ENCODE measurements at regions not wholly inside any gene's neighbourhood (a gene's known extent, or its start where the extent isn't known, plus 50 kb on each side); places are given as distances from the start of the nearest gene placed in this dataset.
A peak's percentile ranks its signal among the peaks of the same experiment; 100 is the strongest.

- peak overlapping the region; percentile 51 for H2AFZ ChIP-seq (replicated peaks; ENCODE audit: low read length, poor library complexity)
- H3K23ac ChIP-seq (ENCODE audit: low read depth, low read length) = no peak overlapping the region
- no peak overlapping the region for H4K5ac ChIP-seq (ENCODE audit: low read depth, low read length)
- no peak overlapping the region for H2AK9ac ChIP-seq (replicated peaks; ENCODE audit: low read depth, low read length, poor library complexity)
- H3K27me3 ChIP-seq (ENCODE audit: control insufficient read depth, insufficient read depth, low read length) = peaks cover 3% of the 10 kb centered on the region; the same call in 1 of the 2 replicates
- intact Hi-C loops (cut with micrococcal nuclease) = no loop called here
- H3K9me1 ChIP-seq (ENCODE audit: insufficient read depth, low read length) = no peaks in the 10 kb centered on the region
- no peak overlapping the region for H3K4me2 ChIP-seq (ENCODE audit: low read depth, low read length)
- WGBS, 2 experiments (ENCODE audit: extremely low coverage in 2 of 2, insufficient read length in 1 of 2) = 8% methylated on average over 2 of the region's 13 CpGs; no CpG with 5 or more reads in 1 of the 2 experiments
- H2AK5ac ChIP-seq (ENCODE audit: low read depth, low read length) = no peak overlapping the region
- BruUV-seq (replicated peaks) = no TSS peak
- CTCF ChIA-PET = no interaction called here
- POLR2A ChIA-PET (ENCODE audit: unreplicated experiment) = no interaction called here
- H4K20me1 ChIP-seq (ENCODE audit: insufficient read depth, low read length) = no peaks in the 10 kb centered on the region
- H4K8ac ChIP-seq (ENCODE audit: low read depth in 2 of 2, low read length in 2 of 2) = no peak overlapping the region
- TF ChIP-seq RAD21 (IDR thresholded peaks at IDR 0.05; ENCODE audit: low read length) = no peak
- no peak for TF ChIP-seq CTCF (conservative IDR thresholded peaks at IDR 0.05; ENCODE audit: low read depth, low read length)
- TF ChIP-seq MAFK (IDR thresholded peaks at IDR 0.05; ENCODE audit: low read depth, low read length) = no peak
- TF ChIP-seq RFX5 (IDR thresholded peaks at IDR 0.05; ENCODE audit: low read depth, low read length) = no peak
- TF ChIP-seq, protein P1, sequence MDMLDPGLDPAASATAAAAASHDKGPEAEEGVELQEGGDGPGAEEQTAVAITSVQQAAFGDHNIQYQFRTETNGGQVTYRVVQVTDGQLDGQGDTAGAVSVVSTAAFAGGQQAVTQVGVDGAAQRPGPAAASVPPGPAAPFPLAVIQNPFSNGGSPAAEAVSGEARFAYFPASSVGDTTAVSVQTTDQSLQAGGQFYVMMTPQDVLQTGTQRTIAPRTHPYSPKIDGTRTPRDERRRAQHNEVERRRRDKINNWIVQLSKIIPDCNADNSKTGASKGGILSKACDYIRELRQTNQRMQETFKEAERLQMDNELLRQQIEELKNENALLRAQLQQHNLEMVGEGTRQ (IDR thresholded peaks at IDR 0.05; ENCODE audit: low read depth, low read length) = no peak
- no peak for TF ChIP-seq NFE2L2 (IDR thresholded peaks at IDR 0.05; ENCODE audit: low read depth, low read length)
- TF ChIP-seq, protein P2, sequence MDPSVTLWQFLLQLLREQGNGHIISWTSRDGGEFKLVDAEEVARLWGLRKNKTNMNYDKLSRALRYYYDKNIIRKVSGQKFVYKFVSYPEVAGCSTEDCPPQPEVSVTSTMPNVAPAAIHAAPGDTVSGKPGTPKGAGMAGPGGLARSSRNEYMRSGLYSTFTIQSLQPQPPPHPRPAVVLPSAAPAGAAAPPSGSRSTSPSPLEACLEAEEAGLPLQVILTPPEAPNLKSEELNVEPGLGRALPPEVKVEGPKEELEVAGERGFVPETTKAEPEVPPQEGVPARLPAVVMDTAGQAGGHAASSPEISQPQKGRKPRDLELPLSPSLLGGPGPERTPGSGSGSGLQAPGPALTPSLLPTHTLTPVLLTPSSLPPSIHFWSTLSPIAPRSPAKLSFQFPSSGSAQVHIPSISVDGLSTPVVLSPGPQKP (IDR thresholded peaks at IDR 0.05; ENCODE audit: borderline replicate concordance, low read depth, low read length) = no peak
- TF ChIP-seq MAZ (IDR thresholded peaks at IDR 0.05; ENCODE audit: borderline replicate concordance, low read depth, low read length) = no peak
- no peaks in the 10 kb centered on the region for H3K79me1 ChIP-seq (ENCODE audit: low read depth in 1 of 2, low read length in 2 of 2)
- no peak overlapping the region for H2BK120ac ChIP-seq (ENCODE audit: low read depth, low read length)
- no peaks in the 10 kb centered on the region for H3K9me3 ChIP-seq (ENCODE audit: control insufficient read depth, insufficient read depth, low read length)
- no peak overlapping the region for H3K4ac ChIP-seq (ENCODE audit: low read depth, low read length)
- dilution Hi-C loops (cut with HindIII; ENCODE audit: low sequenced_read_pairs, unreplicated experiment) = no loop called here
- no peak overlapping the region for H2BK20ac ChIP-seq (ENCODE audit: low read depth, low read length)
- H3K14ac ChIP-seq (replicated peaks; ENCODE audit: low read depth, low read length) = no peak overlapping the region
- no peak overlapping the region for H3K9ac ChIP-seq (ENCODE audit: low read depth, low read length)
- no peaks in the 10 kb centered on the region for H3K36me3 ChIP-seq (ENCODE audit: control insufficient read depth, insufficient read depth, low read length)
- no peak overlapping the region for H3K18ac ChIP-seq (ENCODE audit: low read depth, low read length)
- no peak overlapping the region for H2BK15ac ChIP-seq (ENCODE audit: low read depth, low read length)
- no peaks in the 10 kb centered on the region for H3K4me1 ChIP-seq (ENCODE audit: control insufficient read depth, insufficient read depth, low read length)
- ATAC-seq (ENCODE audit: low read depth) = no peak
- no peak overlapping the region for H2BK5ac ChIP-seq (ENCODE audit: low read depth, low read length, poor library complexity, severe bottlenecking)
- H4K91ac ChIP-seq (ENCODE audit: insufficient read depth, low read depth, low read length) = no peak overlapping the region
- DNase-seq = no peak
- in situ Hi-C loops (cut with MboI; ENCODE audit: low sequenced_read_pairs) = no loop called here
- no peak overlapping the region for H3K56ac ChIP-seq (ENCODE audit: extremely low read depth, insufficient read depth, low read length)
- no peak overlapping the region for H3K27ac ChIP-seq (ENCODE audit: insufficient read depth, low read length)
- H3K4me3 ChIP-seq (ENCODE audit: insufficient read depth, low read depth, low read length) = no peak overlapping the region
Measured at GRCh38 chr20:58001381-58001780, 227.1 kb downstream of the ANKRD60 start.

All from IMR-90 (cell line).